ENCODE measurements at regions not wholly inside any gene's neighbourhood (a gene's known extent, or its start where the extent isn't known, plus 50 kb on each side); places are given as distances from the start of the nearest gene placed in this dataset.

- no peak for TF ChIP-seq CTCF (IDR thresholded peaks at IDR 0.05)
- no peak for TF ChIP-seq POLR2A (IDR thresholded peaks at IDR 0.05)
Measured at GRCh38 chr3:132245552-132246142, 71.6 kb upstream of the ACP3 start.
